NCI-H510A treated with DMSO at 0.1 percent for 48 hours (cell line): ENCODE measurements at regions not wholly inside any gene's neighbourhood (a gene's known extent, or its start where the extent isn't known, plus 50 kb on each side); places are given as distances from the start of the nearest gene placed in this dataset.

ENCODE experiments used
- DNase-seq: peaks from one replicate; lab custom pipeline; 2025; lab: John Stamatoyannopoulos, UW

DNA sequence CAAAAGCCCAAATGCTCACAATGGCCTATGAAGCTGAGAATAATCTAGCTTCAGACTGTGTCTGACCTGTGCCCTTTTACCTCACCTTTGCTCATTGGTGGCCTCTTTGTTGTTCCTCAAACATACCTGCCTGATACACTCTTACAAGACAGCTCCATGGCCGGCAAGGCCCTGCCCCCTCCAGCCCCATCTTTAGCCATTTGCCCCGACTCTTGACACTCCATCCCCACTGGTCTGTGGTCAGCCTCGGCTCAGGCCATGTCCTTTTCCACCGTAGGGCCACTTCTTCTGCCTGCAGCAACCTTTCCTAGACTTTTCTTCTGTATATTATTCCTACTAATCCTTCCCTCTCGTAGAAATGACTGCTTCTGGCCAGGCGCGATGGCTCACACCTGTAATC, 265.2 kb downstream of the RPS24 start:
- DNase-seq = no peak

- no peak for DNase-seq
These were observed 266.3 kb downstream of the RPS24 start for GRCh38 chr10:78299851-78300468.

GRCh38 chr10:78300526-78300925, 266.9 kb downstream of the RPS24 start:
- no peak for DNase-seq

DNA sequence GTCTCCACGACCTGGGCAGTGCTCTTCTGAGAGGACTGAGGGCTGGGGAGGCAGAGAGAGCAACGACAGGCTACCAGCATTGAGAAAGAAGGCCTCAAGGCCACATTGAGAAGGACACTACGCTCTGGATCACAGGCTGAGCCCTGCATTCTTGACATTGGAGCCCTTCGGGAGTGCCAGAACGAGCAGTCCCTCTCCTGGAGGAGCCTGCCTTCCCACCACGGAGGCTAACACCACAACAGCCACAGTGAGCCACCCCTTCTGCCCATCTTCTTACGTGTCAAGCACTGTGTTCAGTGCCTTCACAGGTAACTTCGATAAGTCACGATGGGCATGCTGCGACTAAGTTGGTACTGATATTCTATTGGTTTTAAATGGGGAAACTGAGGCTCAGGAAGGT, 267.8 kb downstream of the RPS24 start:
- DNase-seq = no peak

- DNase-seq = peak; percentile 32
These were observed 268.5 kb downstream of the RPS24 start for GRCh38 chr10:78301891-78302738.

DNA sequence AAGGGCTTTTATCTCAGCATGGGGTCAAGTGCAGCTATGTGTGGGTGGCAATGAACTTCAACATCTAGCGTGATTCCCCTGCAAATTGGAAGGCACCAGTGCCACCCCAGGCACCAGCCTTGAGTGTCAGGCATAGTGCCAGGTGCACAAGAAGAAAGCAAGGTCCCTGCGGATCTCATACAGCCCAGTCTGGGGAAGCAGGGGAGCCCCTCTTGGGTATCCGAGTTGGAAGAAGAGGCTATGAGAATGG, 269.0 kb downstream of the RPS24 start:
- DNase-seq = no peak

- DNase-seq = peak; percentile 97
These were observed 269.6 kb downstream of the RPS24 start for GRCh38 chr10:78302989-78303854.

- no peak for DNase-seq
These were observed 270.7 kb downstream of the RPS24 start for GRCh38 chr10:78304091-78305045.

- DNase-seq = no peak
These were observed 271.6 kb downstream of the RPS24 start for GRCh38 chr10:78305311-78305710.

GRCh38 chr10:78306358-78306757, 272.7 kb downstream of the RPS24 start:
- no peak for DNase-seq

- no peak for DNase-seq
These were observed 273.9 kb downstream of the RPS24 start for GRCh38 chr10:78307576-78307975.

- no peak for DNase-seq
These were observed 276.0 kb downstream of the RPS24 start for GRCh38 chr10:78309536-78310237.

DNA sequence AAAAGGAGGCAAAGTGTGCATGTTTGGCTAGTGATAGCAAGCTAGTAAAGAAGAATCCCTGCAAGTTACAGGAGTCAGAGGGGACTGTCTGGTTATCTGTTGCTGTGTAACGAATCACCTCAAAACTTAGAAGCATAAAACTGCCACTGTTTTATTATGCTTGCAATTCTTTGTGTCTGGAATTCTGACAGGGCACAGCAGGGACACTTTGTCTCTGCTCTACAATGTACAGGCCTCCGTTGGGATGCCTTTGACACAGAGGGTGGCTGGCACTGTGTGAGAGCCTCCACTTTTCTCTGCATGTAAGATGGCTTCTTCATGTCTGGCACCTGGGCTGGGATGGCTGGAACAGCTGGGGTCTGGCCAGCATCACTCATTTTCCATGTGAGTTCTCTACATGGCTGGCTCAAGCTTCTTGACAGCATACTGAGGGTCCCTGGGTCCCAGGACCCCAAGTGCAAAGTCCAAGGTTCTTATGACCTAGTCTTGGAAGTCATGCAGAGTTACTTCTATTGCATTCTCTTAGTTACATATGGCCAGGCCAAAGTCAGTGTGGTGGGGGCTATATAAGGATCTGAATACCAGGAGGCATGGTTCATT, 276.9 kb downstream of the RPS24 start:
- DNase-seq = no peak

- no peak for DNase-seq
These were observed 278.8 kb downstream of the RPS24 start for GRCh38 chr10:78312197-78313047.

DNA sequence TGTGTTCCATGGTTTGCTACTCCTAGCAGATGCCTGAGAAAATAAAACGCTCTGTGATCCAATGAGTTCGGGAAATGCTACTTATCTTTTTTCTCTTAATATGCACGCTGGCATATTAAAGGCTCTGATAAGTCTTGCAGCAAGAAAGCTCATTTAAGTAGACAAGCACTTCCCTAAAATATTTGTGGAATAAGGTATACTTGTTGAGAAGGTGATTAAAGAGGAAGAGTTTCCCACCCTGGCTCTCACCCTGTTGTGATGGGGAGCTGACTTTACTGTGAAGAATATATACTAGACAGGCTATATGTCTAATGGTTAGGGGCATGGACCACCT, 279.4 kb downstream of the RPS24 start:
- DNase-seq = no peak

GRCh38 chr10:78313636-78314035, 280.0 kb downstream of the RPS24 start:
- no peak for DNase-seq

DNA sequence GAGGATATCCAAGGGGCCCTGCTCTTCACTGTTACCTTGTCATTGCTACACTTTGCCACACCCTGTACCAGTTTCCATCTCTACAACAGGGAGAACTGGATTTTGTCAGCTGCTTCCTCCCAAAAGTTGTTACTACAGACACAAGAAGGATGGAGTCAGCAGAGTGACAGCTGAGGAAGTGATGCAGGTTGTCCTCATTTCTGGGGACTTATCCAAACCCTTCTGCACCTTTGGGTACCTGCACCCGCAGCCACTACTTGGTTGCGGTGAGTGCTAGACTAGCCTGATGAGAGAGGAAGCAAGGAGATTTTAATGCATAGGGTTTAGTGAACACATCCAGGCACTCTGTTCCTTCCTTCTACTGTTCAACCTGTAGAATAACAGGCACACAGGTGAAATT, 281.0 kb downstream of the RPS24 start:
- DNase-seq = no peak

- no peak for DNase-seq
These were observed 282.8 kb downstream of the RPS24 start for GRCh38 chr10:78316451-78316931.

GRCh38 chr10:78318305-78318704, 284.6 kb downstream of the RPS24 start:
- DNase-seq = no peak

DNA sequence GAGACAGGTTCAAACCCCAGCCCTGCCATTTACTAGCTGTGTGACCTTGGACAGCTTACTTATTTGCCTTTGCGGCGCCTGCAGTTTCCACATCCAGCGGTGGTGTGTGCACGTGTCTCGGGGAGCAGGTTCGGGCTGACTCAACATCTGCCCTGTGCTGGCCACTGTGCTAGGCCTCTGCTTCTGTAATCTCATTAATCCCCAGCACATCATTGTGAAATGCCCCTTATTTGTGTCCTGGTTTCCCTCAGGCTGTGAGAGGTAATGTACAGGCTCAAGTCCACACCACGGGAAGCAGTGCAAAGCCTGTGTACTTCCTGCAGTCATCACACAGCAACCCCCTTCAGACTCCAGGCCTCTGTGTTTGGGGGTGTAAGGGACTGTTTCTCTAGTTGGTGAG, 285.7 kb downstream of the RPS24 start:
- no peak for DNase-seq
